Karpas-422 (cell line): ENCODE measurements at regions not wholly inside any gene's neighbourhood (a gene's known extent, or its start where the extent isn't known, plus 50 kb on each side); places are given as distances from the start of the nearest gene placed in this dataset.

ENCODE experiments used
- DNase-seq: peaks from one replicate; pipeline ENCODE4 v3.0.0-alpha.2; 2015
- H2AFZ ChIP-seq: fragments of 200-600 bp; sonication (generic); 2 replicates; pipeline ENCODE4 v1.6.1; 2014; ENCODE audit warnings: antibody characterized with exemption, low read length, mixed read lengths
- H3K27ac ChIP-seq: fragments of 200-600 bp; sonication (generic); 2 replicates; pipeline ENCODE4 v1.5.1; 2014; ENCODE audit warnings: mild to moderate bottlenecking, low read length, moderate library complexity
- H3K27me3 ChIP-seq: fragments of 200-600 bp; sonication (generic); 2 replicates; pipeline ENCODE4 v1.6.1; 2014; ENCODE audit warnings: low read length, mixed read lengths
- H3K36me3 ChIP-seq: fragments of 200-600 bp; sonication (generic); 2 replicates; pipeline ENCODE4 v1.6.1; 2014; ENCODE audit warnings: low read length, mixed read lengths; ENCODE audit not compliant: insufficient read depth
- H3K4me1 ChIP-seq: fragments of 200-600 bp; sonication (generic); 2 replicates; pipeline ENCODE4 v1.6.1; 2014; ENCODE audit warnings: mild to moderate bottlenecking, low read length, mixed read lengths
- H3K4me2 ChIP-seq: fragments of 200-600 bp; sonication (generic); 2 replicates; pipeline ENCODE4 v1.6.1; 2014; ENCODE audit warnings: low read length, low read depth, mild to moderate bottlenecking; ENCODE audit not compliant: poor library complexity, severe bottlenecking
- H3K4me3 ChIP-seq: fragments of 200-600 bp; sonication (generic); 2 replicates; pipeline ENCODE4 v1.5.1; 2014; ENCODE audit warnings: mild to moderate bottlenecking, antibody characterized with exemption, low read length, mixed read lengths
- H3K79me2 ChIP-seq: fragments of 200-600 bp; sonication (generic); 2 replicates; pipeline ENCODE4 v1.6.1; 2014; ENCODE audit warnings: mild to moderate bottlenecking, low read length, mixed read lengths
- H3K9ac ChIP-seq: fragments of 200-600 bp; sonication (generic); 2 replicates; pipeline ENCODE4 v1.6.0; 2014; ENCODE audit warnings: low read length
- H3K9me2 ChIP-seq: fragments of 200-600 bp; sonication (generic), shearing (Covaris generic); replicated peaks from 2 replicates; pipeline ENCODE4 v1.6.0; 2014; ENCODE audit warnings: mild to moderate bottlenecking, low read length, moderate library complexity; ENCODE audit not compliant: insufficient read depth
- H3K9me3 ChIP-seq: fragments of 300-700, 200-600 bp; sonication (generic); 2 replicates; pipeline ENCODE4 v1.6.1; 2014; ENCODE audit warnings: low read length, mixed read lengths
- H4K20me1 ChIP-seq: fragments of 200-600 bp; sonication (generic); 2 replicates; pipeline ENCODE4 v1.6.1; 2014; ENCODE audit warnings: mild to moderate bottlenecking, antibody characterized with exemption, low read length, low read depth; ENCODE audit not compliant: insufficient read depth

GRCh38 chr6:163834226-163834970 lies 419.9 kb downstream of the QKI start:
- no peaks in the 10 kb centered on the region for H3K4me1 ChIP-seq
- no peak overlapping the region for H3K4me2 ChIP-seq
- H3K27ac ChIP-seq: no peak overlapping the region
- H3K27me3 ChIP-seq: no peaks in the 10 kb centered on the region
- H3K36me3 ChIP-seq: no peaks in the 10 kb centered on the region
- no peak overlapping the region for H3K4me3 ChIP-seq
- H4K20me1 ChIP-seq: no peaks in the 10 kb centered on the region
- no peak overlapping the region for H2AFZ ChIP-seq
- no peaks in the 10 kb centered on the region for H3K9me2 ChIP-seq
- peaks cover 17% of the 10 kb centered on the region for H3K9me3 ChIP-seq
- H3K9ac ChIP-seq: no peak overlapping the region
- DNase-seq: no peak
- no peaks in the 10 kb centered on the region for H3K79me2 ChIP-seq

GRCh38 chr6:163831736-163832135 lies 417.2 kb downstream of the QKI start:
- no peak overlapping the region for H3K27ac ChIP-seq
- no peaks in the 10 kb centered on the region for H4K20me1 ChIP-seq
- no peaks in the 10 kb centered on the region for H3K36me3 ChIP-seq
- DNase-seq: no peak
- H3K79me2 ChIP-seq: no peaks in the 10 kb centered on the region
- no peak overlapping the region for H3K9ac ChIP-seq
- no peaks in the 10 kb centered on the region for H3K27me3 ChIP-seq
- no peaks in the 10 kb centered on the region for H3K9me2 ChIP-seq
- H3K9me3 ChIP-seq: peaks cover 17% of the 10 kb centered on the region
- no peak overlapping the region for H2AFZ ChIP-seq
- H3K4me2 ChIP-seq: no peak overlapping the region
- no peak overlapping the region for H3K4me3 ChIP-seq
- no peaks in the 10 kb centered on the region for H3K4me1 ChIP-seq

GRCh38 chr6:163830641-163831040 lies 416.1 kb downstream of the QKI start:
- H3K27ac ChIP-seq: no peak overlapping the region
- no peaks in the 10 kb centered on the region for H3K9me2 ChIP-seq
- H2AFZ ChIP-seq: no peak overlapping the region
- no peaks in the 10 kb centered on the region for H3K79me2 ChIP-seq
- no peaks in the 10 kb centered on the region for H3K4me1 ChIP-seq
- H3K27me3 ChIP-seq: no peaks in the 10 kb centered on the region
- H3K9ac ChIP-seq: no peak overlapping the region
- no peaks in the 10 kb centered on the region for H4K20me1 ChIP-seq
- no peak overlapping the region for H3K4me3 ChIP-seq
- peaks cover 17% of the 10 kb centered on the region for H3K9me3 ChIP-seq
- H3K36me3 ChIP-seq: no peaks in the 10 kb centered on the region
- no peak for DNase-seq
- H3K4me2 ChIP-seq: no peak overlapping the region

GRCh38 chr6:163828038-163828795 lies 413.7 kb downstream of the QKI start:
- Histone ChIP-seq H3K79me2 (no peaks in the 10 kb centered on the region), H3K27ac (no peak overlapping the region), H3K9me2 (no peaks in the 10 kb centered on the region), H3K9ac (no peak overlapping the region), H3K27me3 (no peaks in the 10 kb centered on the region), H3K9me3 (peaks cover 17% of the 10 kb centered on the region), H4K20me1 (no peaks in the 10 kb centered on the region), H3K4me2 (no peak overlapping the region), H3K36me3 (no peaks in the 10 kb centered on the region), H2AFZ (no peak overlapping the region), H3K4me1 (no peaks in the 10 kb centered on the region), H3K4me3 (no peak overlapping the region)
- DNase-seq: no peak

- no peak overlapping the region for H3K27ac ChIP-seq
These were observed 412.6 kb downstream of the QKI start for GRCh38 chr6:163827143-163827542.

GRCh38 chr6:163826629-163827028 lies 412.1 kb downstream of the QKI start:
- no peaks in the 10 kb centered on the region for H3K4me1 ChIP-seq
- no peak overlapping the region for H3K9ac ChIP-seq
- DNase-seq: no peak
- no peaks in the 10 kb centered on the region for H3K9me2 ChIP-seq
- H3K4me3 ChIP-seq: no peak overlapping the region
- H3K27ac ChIP-seq: no peak overlapping the region
- H3K36me3 ChIP-seq: no peaks in the 10 kb centered on the region
- H3K27me3 ChIP-seq: no peaks in the 10 kb centered on the region
- no peak overlapping the region for H2AFZ ChIP-seq
- H3K9me3 ChIP-seq: peaks cover 10% of the 10 kb centered on the region
- no peak overlapping the region for H3K4me2 ChIP-seq
- H3K79me2 ChIP-seq: no peaks in the 10 kb centered on the region
- H4K20me1 ChIP-seq: no peaks in the 10 kb centered on the region

More at GRCh38 chr6:163827143-163827542, 412.6 kb downstream of the QKI start:
- Histone ChIP-seq H3K9ac (no peak overlapping the region), H3K4me1 (no peaks in the 10 kb centered on the region), H3K4me2 (no peak overlapping the region), H3K4me3 (no peak overlapping the region), H4K20me1 (no peaks in the 10 kb centered on the region), H3K9me3 (peaks cover 15% of the 10 kb centered on the region), H3K9me2 (no peaks in the 10 kb centered on the region), H3K36me3 (no peaks in the 10 kb centered on the region), H3K79me2 (no peaks in the 10 kb centered on the region), H2AFZ (no peak overlapping the region), H3K27me3 (no peaks in the 10 kb centered on the region)
- no peak for DNase-seq

GRCh38 chr6:163825033-163825432 lies 410.5 kb downstream of the QKI start:
- Histone ChIP-seq H3K4me1 (no peaks in the 10 kb centered on the region), H3K4me2 (no peak overlapping the region), H3K9me2 (no peaks in the 10 kb centered on the region), H3K27me3 (no peaks in the 10 kb centered on the region), H3K27ac (no peak overlapping the region), H3K36me3 (no peaks in the 10 kb centered on the region), H3K4me3 (no peak overlapping the region), H3K79me2 (no peaks in the 10 kb centered on the region), H2AFZ (no peak overlapping the region), H3K9ac (no peak overlapping the region), H3K9me3 (peaks cover 12% of the 10 kb centered on the region; the same call in 1 of the 2 replicates), H4K20me1 (no peaks in the 10 kb centered on the region)
- DNase-seq: no peak

- Histone ChIP-seq H3K9me3 (peaks cover 13% of the 10 kb centered on the region; the same call in 1 of the 2 replicates), H3K27me3 (no peaks in the 10 kb centered on the region), H4K20me1 (no peaks in the 10 kb centered on the region), H2AFZ (no peak overlapping the region), H3K4me1 (no peaks in the 10 kb centered on the region), H3K27ac (no peak overlapping the region), H3K79me2 (no peaks in the 10 kb centered on the region), H3K9me2 (no peaks in the 10 kb centered on the region), H3K4me2 (no peak overlapping the region), H3K36me3 (no peaks in the 10 kb centered on the region), H3K9ac (no peak overlapping the region), H3K4me3 (no peak overlapping the region)
- DNase-seq: no peak
These were observed 409.1 kb downstream of the QKI start for GRCh38 chr6:163823577-163823976.
